H1 (cell line): ENCODE measurements at regions not wholly inside any gene's neighbourhood (a gene's known extent, or its start where the extent isn't known, plus 50 kb on each side); places are given as distances from the start of the nearest gene placed in this dataset.

Experiments used
- CTCF ChIA-PET: fragments of 300-600 bp; sonication (Branson Sonifier 250); formaldehyde crosslinking; loops from one replicate; lab custom pipeline; 2021; ENCODE audit not compliant: partially characterized antibody; lab: Charles Lee
- POLR2A ChIA-PET: fragments of 300-600 bp; sonication (Branson Sonifier 250); formaldehyde crosslinking; loops from one replicate; lab custom pipeline; 2021; ENCODE audit warnings: inconsistent platforms; ENCODE audit not compliant: partially characterized antibody; lab: Charles Lee
- DNase-seq, 2 experiments: peaks; one replicate each; pipeline versions ENCODE4 v3.0.0 to v3.0.0-alpha.2; 2010 to 2022; ENCODE audit warnings: low spot score in 2 of 2, low read depth in 1 of 2, mixed read lengths in 1 of 2
- FAIRE-seq: peaks from 2 replicates; lab custom pipeline; 2011; peaks lifted over from hg19 to GRCh38; lab: Jason Lieb, UNC
- H2AFZ ChIP-seq: 2 replicates; pipeline ENCODE4 v1.8.1; 2012; ENCODE audit warnings: low read length, inconsistent platforms
- H2AK5ac ChIP-seq: 2 replicates; pipeline ENCODE4 v1.6.1; 2013; ENCODE audit warnings: low read depth, low read length
- H2BK120ac ChIP-seq: replicated peaks from 2 replicates; pipeline ENCODE3; 2013; ENCODE audit warnings: low read depth, low read length, inconsistent platforms
- H2BK12ac ChIP-seq: 2 replicates; pipeline ENCODE4 v1.6.1; 2013; ENCODE audit warnings: low read depth, low read length
- H2BK15ac ChIP-seq: 2 replicates; pipeline ENCODE4 v1.6.1; 2013; ENCODE audit warnings: low read length
- H2BK20ac ChIP-seq: 2 replicates; pipeline ENCODE4 v1.6.1; 2013; ENCODE audit warnings: low read length
- H2BK5ac ChIP-seq: 2 replicates; pipeline ENCODE4 v1.6.1; 2013; ENCODE audit warnings: low read depth, low read length
- H3K14ac ChIP-seq: 2 replicates; pipeline ENCODE4 v1.6.1; 2013; ENCODE audit warnings: inconsistent platforms; ENCODE audit not compliant: insufficient read length
- H3K18ac ChIP-seq: 2 replicates; pipeline ENCODE4 v1.6.1; 2013; ENCODE audit warnings: low read length; ENCODE audit errors: extremely low read depth
- H3K23ac ChIP-seq: 2 replicates; pipeline ENCODE4 v1.6.1; 2013; ENCODE audit warnings: inconsistent platforms; ENCODE audit not compliant: insufficient read length
- H3K23me2 ChIP-seq: 2 replicates; pipeline ENCODE4 v1.6.1; 2013; ENCODE audit warnings: low read depth, low read length
- H3K27ac ChIP-seq: 2 replicates; pipeline ENCODE4 v1.6.1; 2011; ENCODE audit warnings: low read depth, low read length, inconsistent platforms
- H3K27me3 ChIP-seq, 4 experiments: replicated peaks in 1 of 4; 1 replicate in 1 of 4; 2 replicates in 3 of 4; pipeline versions ENCODE4 v1.6.1 to v1.8.1; 2011 to 2013; ENCODE audit warnings: low read length in 3 of 4, mild to moderate bottlenecking in 3 of 4, inconsistent platforms in 2 of 4, mixed read lengths in 2 of 4, moderate library complexity in 1 of 4; ENCODE audit not compliant: control insufficient read depth in 3 of 4, insufficient read depth in 3 of 4; ENCODE audit errors: extremely low read depth in 1 of 4
- H3K36me3 ChIP-seq, 4 experiments: 2 replicates each; pipeline versions ENCODE4 v1.6.1 to v1.8.1; 2011 to 2013; ENCODE audit warnings: mild to moderate bottlenecking in 4 of 4, low read length in 3 of 4, moderate library complexity in 2 of 4, control low read depth in 1 of 4, inconsistent platforms in 1 of 4; ENCODE audit not compliant: insufficient read depth in 4 of 4, control insufficient read depth in 2 of 4
- H3K4ac ChIP-seq: replicated peaks from 2 replicates; pipeline ENCODE3; 2013; ENCODE audit warnings: low read length, low read depth, mixed read lengths, inconsistent platforms; ENCODE audit not compliant: insufficient read length
- H3K4me1 ChIP-seq, 4 experiments: replicated peaks in 1 of 4; 1 replicate in 1 of 4; 2 replicates in 3 of 4; pipeline versions ENCODE4 v1.6.1 to v1.8.1; 2011 to 2013; ENCODE audit warnings: low read length in 3 of 4, inconsistent platforms in 2 of 4, mixed read lengths in 1 of 4; ENCODE audit not compliant: insufficient read depth in 4 of 4, control insufficient read depth in 3 of 4
- H3K4me2 ChIP-seq, 2 experiments: 2 replicates each; pipeline versions ENCODE4 v1.6.1 to v1.8.1; 2011 to 2013; ENCODE audit warnings: low read depth in 2 of 2, low read length in 2 of 2, control low read depth in 1 of 2, inconsistent platforms in 1 of 2, mild to moderate bottlenecking in 1 of 2; ENCODE audit not compliant: insufficient read depth in 1 of 2
- H3K4me3 ChIP-seq, 4 experiments: fragments of 200-600, 300-600 bp in 1 of 4; sonication (generic), shearing (Covaris generic), sonication (Bioruptor Twin) in 1 of 4; 2 replicates each; pipeline versions ENCODE4 v1.5.1 to v1.8.1; 2011 to 2016; ENCODE audit warnings: low read length in 4 of 4, low read depth in 3 of 4, control low read depth in 2 of 4, inconsistent platforms in 2 of 4, mild to moderate bottlenecking in 2 of 4, mixed read lengths in 1 of 4, moderate library complexity in 1 of 4; ENCODE audit not compliant: insufficient read depth in 2 of 4; ENCODE audit errors: extremely low read depth in 1 of 4
- H3K56ac ChIP-seq: replicated peaks from 2 replicates; pipeline ENCODE3; 2013; ENCODE audit warnings: low read depth, mild to moderate bottlenecking, mixed read lengths, low read length, inconsistent platforms; ENCODE audit not compliant: insufficient read length
- H3K79me1 ChIP-seq: 2 replicates; pipeline ENCODE4 v1.6.1; 2013; ENCODE audit warnings: low read depth, low read length, control low read depth
- H3K79me2 ChIP-seq, 2 experiments: 2 replicates each; pipeline versions ENCODE4 v1.6.1 to v1.8.1; 2012 to 2013; ENCODE audit warnings: low read length in 2 of 2, mild to moderate bottlenecking in 2 of 2, inconsistent platforms in 1 of 2; ENCODE audit not compliant: insufficient read depth in 2 of 2, control insufficient read depth in 1 of 2
- H3K9ac ChIP-seq, 4 experiments: replicated peaks in 1 of 4; 1 replicate in 1 of 4; 2 replicates in 3 of 4; pipeline versions ENCODE4 v1.6.1 to v1.8.1; 2011 to 2013; ENCODE audit warnings: low read depth in 3 of 4, low read length in 3 of 4, control low read depth in 2 of 4, mild to moderate bottlenecking in 2 of 4, moderate library complexity in 2 of 4, inconsistent platforms in 1 of 4; ENCODE audit errors: extremely low read depth in 1 of 4
- H3K9me3 ChIP-seq, 2 experiments: 2 replicates each; pipeline versions ENCODE4 v1.6.1 to v1.8.1; 2012 to 2013; ENCODE audit warnings: mild to moderate bottlenecking in 2 of 2, moderate library complexity in 2 of 2, control low read depth in 1 of 2, inconsistent platforms in 1 of 2, low read depth in 1 of 2, low read length in 1 of 2, mixed read lengths in 1 of 2; ENCODE audit not compliant: insufficient read depth in 2 of 2
- H4K20me1 ChIP-seq, 2 experiments: replicated peaks in 1 of 2; 2 replicates each; pipeline versions ENCODE3 to v1.8.1; 2011 to 2013; ENCODE audit warnings: inconsistent platforms in 2 of 2, low read length in 2 of 2, mild to moderate bottlenecking in 1 of 2; ENCODE audit not compliant: insufficient read depth in 2 of 2, control insufficient read depth in 1 of 2
- H4K5ac ChIP-seq: 2 replicates; pipeline ENCODE4 v1.6.1; 2013; ENCODE audit warnings: low read length, low read depth, mixed read lengths, inconsistent platforms; ENCODE audit not compliant: insufficient read length
- H4K8ac ChIP-seq: 2 replicates; pipeline ENCODE4 v1.8.0; 2013; ENCODE audit warnings: mild to moderate bottlenecking, moderate library complexity, low read length, inconsistent platforms; ENCODE audit not compliant: insufficient read depth; ENCODE audit errors: extremely low read depth
- H4K91ac ChIP-seq: replicated peaks from 2 replicates; pipeline ENCODE3; 2013; ENCODE audit warnings: low read length, mixed read lengths, inconsistent platforms; ENCODE audit not compliant: insufficient read length
- FOSL1 ChIP-seq: IDR thresholded peaks from 2 replicates; pipeline ENCODE4 v1.6.1; 2011; ENCODE audit warnings: mild to moderate bottlenecking, low read depth, low read length, moderate library complexity; ENCODE audit not compliant: insufficient read depth
- JUN ChIP-seq: IDR thresholded peaks from 2 replicates; pipeline ENCODE4 v1.6.1; 2011; ENCODE audit warnings: low read depth, mild to moderate bottlenecking, improper control_type of control experiment, low read length
- KDM5A ChIP-seq: fragments of 200-600 bp; IDR thresholded peaks from 2 replicates; pipeline ENCODE4 v1.7.1; 2012; ENCODE audit warnings: mild to moderate bottlenecking, low read length, inconsistent platforms, mixed read lengths
- NRF1 ChIP-seq: IDR thresholded peaks from 2 replicates; pipeline ENCODE4 v1.6.1; 2011; ENCODE audit warnings: mild to moderate bottlenecking, low read depth, low read length, improper control_type of control experiment
- POU5F1 ChIP-seq: IDR thresholded peaks from 2 replicates; pipeline ENCODE4 v1.6.1; 2011; ENCODE audit warnings: low read depth, mild to moderate bottlenecking, low read length, moderate library complexity
- RNF2 ChIP-seq: fragments of 200-900, 300-1000 bp; sonication (generic); IDR thresholded peaks from 2 replicates; pipeline ENCODE4 v1.7.1; 2016; ENCODE audit warnings: borderline replicate concordance, low read depth, mild to moderate bottlenecking, antibody characterized with exemption, low read length; ENCODE audit not compliant: poor library complexity, severe bottlenecking; ENCODE audit errors: missing control alignments
- RXRA ChIP-seq: IDR thresholded peaks from 2 replicates; pipeline ENCODE4 v1.6.1; 2011; ENCODE audit warnings: low read depth, mild to moderate bottlenecking, low read length, moderate library complexity; ENCODE audit not compliant: insufficient read depth
- SIN3A ChIP-seq, 2 experiments: IDR thresholded peaks in 1 of 2; conservative IDR thresholded peaks in 1 of 2; 2 replicates each; pipeline ENCODE4 v1.6.1; 2011 to 2012; ENCODE audit warnings: low read length in 2 of 2, improper control_type of control experiment in 1 of 2, low read depth in 1 of 2, mild to moderate bottlenecking in 1 of 2
- SP1 ChIP-seq: IDR thresholded peaks from 2 replicates; pipeline ENCODE4 v1.6.1; 2011; ENCODE audit warnings: low read depth, low read length
- TAF1 ChIP-seq: IDR thresholded peaks from 2 replicates; pipeline ENCODE4 v1.6.1; 2011; ENCODE audit warnings: mild to moderate bottlenecking, low read depth, low read length
- TBP ChIP-seq: IDR thresholded peaks from 2 replicates; pipeline ENCODE4 v1.6.1; 2011; ENCODE audit warnings: low read depth, low read length, improper control_type of control experiment
- YY1 ChIP-seq: IDR thresholded peaks from 2 replicates; pipeline ENCODE4 v1.6.1; 2011; ENCODE audit warnings: low read depth, mild to moderate bottlenecking, low read length
- WGBS, 2 experiments: shearing (Covaris generic) in 1 of 2; methylation state at CpG; one replicate each; pipeline versions ENCODE4 v1.1.6 to v1.1.7; 2013 to 2015; ENCODE audit warnings: low lambda C conversion rate in 2 of 2, mixed read lengths in 2 of 2, inconsistent platforms in 1 of 2, low coverage in 1 of 2, missing lambda C conversion rate in 1 of 2; ENCODE audit not compliant: insufficient replicate concordance in 2 of 2, insufficient coverage in 1 of 2, insufficient read length in 1 of 2; ENCODE audit errors: extremely low coverage in 1 of 2, missing lambda C conversion rate in 1 of 2; 5-methylcytosine and 5-hydroxymethylcytosine counted together
- TF ChIP-seq, protein P1 (sequence below): IDR thresholded peaks from 2 replicates; pipeline ENCODE4 v1.6.1; 2012; ENCODE audit warnings: inconsistent platforms

- CTCF ChIA-PET = interaction anchor here (0.5 kb wide), 1 partner anchor 29 kb away, joined by 3 read pairs; no protein-coding TSS in a partner anchor
- Histone ChIP-seq H4K5ac (no peak overlapping the region), H2BK120ac (no peak overlapping the region), H3K23me2 (no peaks in the 10 kb centered on the region), H4K91ac (no peak overlapping the region), H3K9ac (no peak overlapping the region), H2BK12ac (no peak overlapping the region), H3K56ac (no peak overlapping the region), H2BK5ac (no peak overlapping the region), H3K23ac (no peak overlapping the region), H3K79me1 (no peaks in the 10 kb centered on the region), H2BK15ac (no peak overlapping the region), H2BK20ac (no peak overlapping the region), H4K8ac (no peak overlapping the region), H2AK5ac (no peak overlapping the region), H3K79me2 (no peaks in the 10 kb centered on the region), H3K18ac (no peak overlapping the region), H3K9me3 (no peaks in the 10 kb centered on the region), H3K4me3 (no peak overlapping the region), H3K4me2 (no peak overlapping the region), H3K27ac (no peak overlapping the region), H3K36me3 (no peaks in the 10 kb centered on the region), H3K4me1 (peaks cover 0 to 3% (median 0%) of the 10 kb centered on the region in 4 experiments; a peak in 2 of 7 replicates), H4K20me1 (no peaks in the 10 kb centered on the region), H3K4ac (no peak overlapping the region), H3K14ac (no peak overlapping the region), H3K27me3 (no peaks in the 10 kb centered on the region), H2AFZ (no peak overlapping the region)
- no peak for DNase-seq
- FAIRE-seq = no peak
- 92% methylated on average over 7 of the region's 7 CpGs; no CpG with 5 or more reads in 1 of the 2 experiments for WGBS, 2 experiments
- POLR2A ChIA-PET = no interaction called here
- TF ChIP-seq POU5F1 = no peak
- TF ChIP-seq JUN = no peak
- TF ChIP-seq RNF2 = no peak
- TF ChIP-seq, protein P1, sequence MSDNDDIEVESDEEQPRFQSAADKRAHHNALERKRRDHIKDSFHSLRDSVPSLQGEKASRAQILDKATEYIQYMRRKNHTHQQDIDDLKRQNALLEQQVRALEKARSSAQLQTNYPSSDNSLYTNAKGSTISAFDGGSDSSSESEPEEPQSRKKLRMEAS = no peak
- no peak for TF ChIP-seq YY1
- TF ChIP-seq TAF1 = no peak
- TF ChIP-seq RXRA = no peak
- no peak for TF ChIP-seq NRF1
- no peak for TF ChIP-seq KDM5A
- no peak for TF ChIP-seq SP1
- TF ChIP-seq TBP = no peak
- TF ChIP-seq SIN3A (conservative IDR thresholded peaks at IDR 0.05 in 1 of 2, IDR thresholded peaks at IDR 0.05 in 1 of 2; ENCODE audit: low read depth in 1 of 2, low read length in 2 of 2) = no peak
- TF ChIP-seq FOSL1 = no peak
Measured at GRCh38 chr2:236376566-236377244, 112.5 kb upstream of the ASB18 start.
